DMS114 treated with DMSO at 0.1 percent for 48 hours (cell line): ENCODE measurements at regions not wholly inside any gene's neighbourhood (a gene's known extent, or its start where the extent isn't known, plus 50 kb on each side); places are given as distances from the start of the nearest gene placed in this dataset.

Source experiments
- DNase-seq: peaks from one replicate; lab custom pipeline; 2025; ENCODE audit not compliant: unreplicated experiment; lab: John Stamatoyannopoulos, UW

DNA sequence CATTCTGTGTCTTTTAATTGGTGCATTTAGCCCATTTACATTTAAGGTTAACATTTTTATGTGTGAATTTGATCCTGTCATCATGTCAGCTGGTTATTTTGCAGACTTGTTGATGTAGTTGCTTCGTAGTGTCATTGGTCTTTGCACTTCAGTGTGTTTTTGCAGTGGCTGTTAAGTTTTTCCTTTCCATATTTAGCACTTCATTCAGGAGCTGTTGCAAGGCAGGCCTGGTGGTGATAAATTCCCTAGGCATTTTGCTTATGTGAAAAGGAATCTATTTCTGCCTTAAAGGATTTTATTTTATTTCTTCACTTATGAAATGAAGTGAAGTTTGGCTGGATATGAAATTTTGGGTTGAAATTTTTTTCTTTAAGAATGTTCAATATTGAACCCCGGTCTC, 70.2 kb upstream of the CD96 start:
- DNase-seq: no peak

DNA sequence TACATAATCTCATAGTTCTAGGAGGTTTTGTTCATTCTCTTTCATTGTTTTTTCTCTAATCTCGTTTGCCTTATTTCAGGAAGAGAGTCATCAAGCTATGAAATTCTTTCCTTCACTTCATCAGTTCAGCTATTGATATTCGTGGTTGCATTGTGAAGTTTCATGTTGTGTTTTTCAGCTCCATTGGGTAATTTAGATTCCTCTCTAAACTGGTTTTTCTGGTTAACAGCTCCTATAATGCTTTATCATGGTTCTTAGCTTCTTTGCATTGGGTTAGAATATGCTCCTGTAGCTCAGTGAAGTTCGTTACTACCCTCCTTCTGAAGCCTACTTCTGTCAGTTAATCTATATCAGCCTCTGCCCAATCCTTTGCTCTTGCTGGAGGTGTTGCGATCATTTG, 69.4 kb upstream of the CD96 start:
- DNase-seq: no peak

DNA sequence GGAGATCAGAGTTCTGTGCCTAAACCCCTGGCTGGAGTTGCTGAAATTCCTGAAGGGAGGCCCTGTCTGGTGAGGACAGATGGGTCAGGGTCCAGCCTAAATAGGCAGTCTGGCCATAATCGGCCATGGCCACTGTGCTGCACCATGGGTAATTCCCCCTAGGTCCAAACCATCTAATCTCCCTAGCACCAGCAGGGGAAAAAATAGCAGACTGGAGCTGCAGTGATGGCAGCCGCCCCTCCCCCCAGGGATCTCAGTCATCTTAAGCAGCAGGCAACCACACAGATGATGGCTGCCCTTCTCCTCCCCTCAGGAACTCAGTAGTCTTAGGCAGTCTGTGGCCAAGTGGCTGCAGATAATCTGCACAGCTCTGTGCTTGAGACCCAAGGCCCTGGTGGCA, 68.4 kb upstream of the CD96 start:
- no peak for DNase-seq

DNA sequence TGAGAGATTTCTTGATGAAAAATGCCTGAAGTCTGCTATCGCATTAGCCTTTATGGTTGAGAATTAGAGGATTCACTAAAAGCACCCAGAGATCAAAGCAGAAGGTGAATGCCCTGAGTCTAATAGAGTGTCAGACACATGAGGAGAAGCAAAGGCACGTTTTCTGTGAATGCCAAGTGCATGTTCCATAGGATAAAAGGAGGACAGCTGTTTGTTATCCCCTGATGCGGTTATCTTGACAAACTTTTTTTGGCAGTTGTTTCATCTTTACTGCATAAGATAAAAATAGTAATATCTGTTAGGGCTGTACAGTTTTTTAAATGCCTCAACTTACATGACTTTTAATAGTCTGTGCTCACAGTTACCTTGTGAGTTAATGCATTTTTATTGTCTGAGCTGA, 65.3 kb upstream of the CD96 start:
- DNase-seq: no peak

DNA sequence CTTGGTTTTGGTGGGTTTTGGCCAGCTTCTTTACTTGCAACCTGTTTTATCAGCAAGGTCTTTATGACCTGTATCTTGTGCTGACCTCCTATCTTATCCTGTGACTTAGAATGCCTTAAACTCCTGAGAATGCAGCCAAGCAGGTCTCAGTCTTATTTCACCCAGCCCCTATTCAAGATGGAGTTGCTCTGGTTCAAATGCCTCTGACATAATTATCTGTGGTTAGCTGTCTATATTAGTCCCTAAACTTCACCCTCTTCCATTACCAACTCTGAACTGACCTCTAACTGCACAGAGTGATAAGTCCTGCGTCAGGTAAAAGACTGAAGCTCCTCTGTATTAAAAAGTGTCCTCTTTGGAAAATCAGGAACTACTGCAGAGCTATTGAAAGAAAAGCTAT, 61.9 kb upstream of the CD96 start:
- DNase-seq: no peak

DNA sequence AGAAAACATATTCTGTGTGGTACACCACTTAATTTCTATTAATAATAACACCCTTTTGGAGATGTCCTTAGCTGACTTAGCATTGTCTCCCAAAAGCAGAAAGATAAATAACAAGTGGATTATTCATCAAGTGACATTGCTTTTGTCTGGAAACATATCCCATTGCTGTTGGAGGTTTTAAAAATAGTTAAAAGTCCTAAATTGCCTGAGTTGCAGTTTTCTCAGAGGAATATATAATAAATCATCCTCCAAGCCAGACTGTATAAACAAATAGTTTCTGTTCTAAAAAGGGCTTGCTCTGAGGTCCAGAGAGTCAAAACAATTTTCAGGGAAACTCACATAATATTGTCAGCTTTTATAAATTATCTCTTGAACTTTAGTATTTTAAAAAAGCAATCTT, 60.4 kb upstream of the CD96 start:
- DNase-seq: no peak

DNA sequence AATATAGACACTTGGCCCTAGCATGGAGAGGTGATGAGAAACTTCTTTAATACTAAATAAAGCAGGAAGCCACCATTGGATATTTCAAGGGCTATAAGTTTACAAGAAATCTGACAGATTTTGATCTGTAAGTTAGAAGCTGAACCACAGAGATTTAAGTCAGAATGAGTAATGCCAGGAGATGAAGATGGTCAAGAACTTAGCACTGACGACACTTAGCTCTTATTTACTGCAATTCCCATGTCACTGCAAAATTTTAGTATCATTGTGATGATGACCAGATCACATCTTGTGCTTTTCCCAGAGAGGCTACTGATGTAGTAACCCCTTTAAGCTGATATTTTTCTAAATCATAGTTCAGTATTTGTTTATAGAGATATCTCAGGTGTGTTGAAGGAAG, 59.4 kb upstream of the CD96 start:
- no peak for DNase-seq

DNA sequence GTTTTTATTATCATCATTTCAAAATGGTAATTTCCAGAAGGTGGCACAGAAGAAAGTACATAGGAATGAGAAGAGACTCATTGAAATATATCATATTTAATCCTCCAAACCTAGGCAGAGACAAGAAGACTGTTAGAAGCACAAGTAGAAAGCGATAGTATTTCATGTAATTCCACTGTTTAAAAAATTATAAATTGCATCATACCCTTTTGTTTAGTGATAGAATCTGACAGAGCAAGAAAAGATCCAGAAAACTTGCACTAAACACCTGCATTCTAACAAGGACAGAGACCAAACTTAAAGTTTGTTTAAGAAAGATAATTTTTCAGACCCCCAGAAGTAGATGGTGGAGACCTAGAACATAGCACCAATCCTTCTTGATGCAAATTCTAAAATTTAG, 56.9 kb upstream of the CD96 start:
- no peak for DNase-seq
